Glomerular visceral epithelial cell (primary cell): ENCODE measurements at regions not wholly inside any gene's neighbourhood (a gene's known extent, or its start where the extent isn't known, plus 50 kb on each side); places are given as distances from the start of the nearest gene placed in this dataset.

Experiments used
- DNase-seq: peaks from one replicate; pipeline ENCODE4 v3.0.0-alpha.2; 2016; ENCODE audit errors: extremely low spot score

DNA sequence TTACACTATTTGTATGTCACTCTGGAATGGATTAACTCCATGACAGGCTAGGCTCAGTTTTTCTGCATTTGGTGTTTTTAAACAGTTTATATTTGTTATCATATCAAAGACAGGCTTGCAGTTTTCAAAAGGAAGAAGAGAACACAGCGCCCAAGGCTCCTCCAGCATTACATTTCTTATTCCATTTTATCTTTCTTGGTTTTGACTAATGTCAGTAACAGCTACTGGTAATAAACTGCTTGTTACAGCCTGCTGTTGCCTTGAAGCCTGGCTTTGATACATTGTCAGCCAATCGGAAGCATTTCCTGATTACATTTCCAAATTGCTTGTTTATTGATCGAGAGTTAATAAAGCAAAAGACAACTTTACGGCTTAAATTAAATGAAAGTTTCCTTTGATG, 166.0 kb upstream of the MDFIC start:
- no peak for DNase-seq

- no peak for DNase-seq
Observed at GRCh38 chr7:114758661-114759227, 163.2 kb upstream of the MDFIC start.

DNA sequence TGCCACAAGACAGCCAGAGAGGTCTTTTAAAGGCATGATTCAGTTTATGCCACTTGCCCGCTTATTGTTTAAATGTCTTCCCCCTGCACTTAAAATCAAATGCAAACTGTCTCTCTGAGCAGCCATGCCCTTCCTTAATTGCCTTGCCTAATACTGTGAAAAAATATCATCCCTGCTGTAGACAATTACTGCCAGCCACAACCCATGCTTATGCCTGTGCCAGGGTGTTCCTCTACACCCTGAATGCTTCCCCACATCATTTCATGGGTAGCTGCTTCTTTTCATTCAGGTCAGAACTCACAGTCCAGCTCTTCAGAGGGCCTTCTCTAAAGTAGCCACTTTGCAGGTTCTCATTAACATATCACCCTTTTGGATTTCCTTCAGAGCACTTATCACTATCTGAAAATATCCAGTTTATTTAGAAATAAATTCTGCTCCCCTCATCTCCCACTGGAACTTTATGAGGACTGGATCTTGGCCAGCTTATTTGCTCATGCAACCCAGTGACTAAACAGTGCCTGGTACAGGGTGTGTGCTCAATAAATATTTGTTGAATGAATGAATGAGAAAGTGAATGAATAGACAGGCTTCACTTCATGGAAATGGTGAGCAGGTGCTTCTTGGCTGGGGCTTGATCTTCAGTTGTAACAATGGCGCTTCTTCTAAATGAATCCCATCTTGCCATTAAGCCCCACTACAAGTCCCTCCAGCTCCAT, 162.4 kb upstream of the MDFIC start:
- no peak for DNase-seq

DNA sequence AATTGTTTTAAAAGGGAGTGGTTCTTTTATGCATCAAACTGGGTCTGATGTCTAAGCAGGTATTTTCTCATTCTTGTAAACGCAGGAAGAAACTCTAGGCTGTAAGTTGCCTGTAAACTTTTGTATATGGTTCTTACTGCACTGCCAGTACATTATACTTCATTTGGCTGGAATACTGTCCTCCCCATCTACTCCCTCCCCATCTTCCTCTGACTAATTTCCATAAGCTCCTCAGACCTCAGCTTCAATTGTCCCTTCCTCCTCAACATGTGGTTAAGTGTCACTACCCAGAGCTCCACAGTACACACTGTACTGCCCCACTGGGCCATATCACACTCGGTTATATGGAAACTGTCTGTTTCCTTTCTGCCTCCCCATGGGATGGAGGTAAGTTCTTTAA, 161.4 kb upstream of the MDFIC start:
- DNase-seq, result no peak

- no peak for DNase-seq
Observed at GRCh38 chr7:114761973-114762372, 159.9 kb upstream of the MDFIC start.

GRCh38 chr7:114765331-114766040, 156.4 kb upstream of the MDFIC start:
- no peak for DNase-seq

DNA sequence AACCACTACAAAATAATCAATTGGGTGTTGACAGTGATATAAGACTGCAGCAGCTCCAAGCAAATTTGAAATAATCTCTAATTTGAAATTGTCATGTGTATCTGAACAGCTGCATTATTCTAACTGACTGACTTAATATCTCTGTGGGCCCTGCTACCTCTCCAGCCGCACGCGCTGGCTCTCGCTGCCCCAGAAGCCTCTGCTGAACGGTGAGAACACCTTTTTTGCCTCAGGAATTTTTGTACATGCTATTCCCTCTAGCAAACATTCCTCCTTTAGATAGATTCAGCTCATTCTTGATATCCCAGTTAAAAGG, 155.9 kb upstream of the MDFIC start:
- no peak for DNase-seq

DNA sequence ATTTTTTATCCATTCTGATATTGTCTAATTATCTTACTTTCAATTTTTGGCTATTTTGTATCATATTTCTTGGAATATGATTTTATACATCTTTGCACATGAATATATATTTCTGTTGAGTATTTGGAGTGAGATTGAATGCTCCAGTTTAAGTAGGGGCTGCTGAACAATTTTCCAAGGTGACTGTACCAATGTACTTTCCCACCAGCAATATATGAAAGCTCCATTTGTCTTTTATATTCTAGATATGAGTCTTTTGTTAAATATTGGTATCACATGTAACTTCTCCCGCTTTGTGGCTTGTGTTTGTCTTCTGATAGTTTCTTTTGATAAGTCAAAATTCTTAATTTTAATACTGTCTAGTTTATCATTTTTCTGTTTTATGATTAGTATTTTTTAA, 144.6 kb upstream of the MDFIC start:
- no peak for DNase-seq

DNA sequence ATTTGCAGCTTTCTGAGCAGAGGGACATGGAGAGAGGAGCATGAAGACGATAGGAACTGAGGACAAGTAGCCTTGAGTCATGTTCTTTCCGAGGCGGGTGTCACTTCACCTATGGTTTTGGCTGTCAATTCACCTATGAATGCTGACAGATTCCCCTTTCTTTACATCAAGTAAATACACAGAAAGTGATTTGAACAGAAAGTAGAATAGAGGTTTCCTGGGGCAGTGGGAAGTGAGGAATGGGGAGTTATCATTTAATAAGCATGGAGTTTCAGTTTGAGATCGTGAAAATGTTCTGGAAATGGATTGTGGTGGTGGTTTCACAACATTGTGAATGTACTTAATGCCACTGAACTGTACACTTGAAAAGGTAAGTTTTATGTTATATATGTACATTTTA, 138.4 kb upstream of the MDFIC start:
- no peak for DNase-seq

- no peak for DNase-seq
Observed at GRCh38 chr7:114784177-114784576, 137.7 kb upstream of the MDFIC start.

DNA sequence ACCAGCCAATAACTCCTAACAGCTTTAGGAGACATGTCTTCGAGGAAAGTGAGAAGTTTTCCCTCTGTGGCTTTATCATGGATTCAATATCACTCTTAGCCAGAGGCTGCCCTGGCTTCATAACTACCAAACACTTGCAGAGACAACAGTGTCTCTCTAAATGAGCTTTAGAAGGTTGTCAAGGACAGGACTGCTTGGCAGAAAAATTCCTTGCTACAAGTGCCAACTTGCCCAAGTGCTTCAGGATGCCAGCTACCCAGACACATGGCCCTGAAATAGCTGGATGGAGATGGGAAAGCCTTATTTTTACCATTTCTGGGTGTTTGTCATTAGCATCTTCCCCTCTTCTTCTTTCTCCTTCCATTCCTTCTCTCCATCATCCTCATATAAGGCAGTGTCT, 137.1 kb upstream of the MDFIC start:
- no peak for DNase-seq

GRCh38 chr7:114785496-114785895, 136.4 kb upstream of the MDFIC start:
- DNase-seq, result no peak

DNA sequence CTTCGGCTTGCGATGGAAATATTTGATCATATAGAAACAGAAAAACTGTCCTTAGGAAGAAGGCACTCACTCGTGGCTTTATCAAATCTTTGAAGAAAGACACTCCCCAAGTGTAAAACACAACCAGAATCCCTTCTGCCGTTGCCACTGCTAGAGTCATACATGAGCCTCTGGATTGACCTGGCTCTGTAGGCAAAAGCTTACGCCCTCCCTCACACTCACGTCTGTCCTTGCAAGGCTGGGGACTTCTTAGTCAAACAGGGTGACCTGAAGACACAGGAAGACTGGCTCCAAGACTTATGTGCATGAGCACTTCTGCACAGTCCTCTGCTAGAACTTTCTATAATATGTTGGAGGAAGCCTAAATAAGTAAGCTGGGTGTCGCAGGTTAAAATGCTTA, 135.4 kb upstream of the MDFIC start:
- DNase-seq, result no peak

GRCh38 chr7:114787556-114787955, 134.3 kb upstream of the MDFIC start:
- no peak for DNase-seq

DNA sequence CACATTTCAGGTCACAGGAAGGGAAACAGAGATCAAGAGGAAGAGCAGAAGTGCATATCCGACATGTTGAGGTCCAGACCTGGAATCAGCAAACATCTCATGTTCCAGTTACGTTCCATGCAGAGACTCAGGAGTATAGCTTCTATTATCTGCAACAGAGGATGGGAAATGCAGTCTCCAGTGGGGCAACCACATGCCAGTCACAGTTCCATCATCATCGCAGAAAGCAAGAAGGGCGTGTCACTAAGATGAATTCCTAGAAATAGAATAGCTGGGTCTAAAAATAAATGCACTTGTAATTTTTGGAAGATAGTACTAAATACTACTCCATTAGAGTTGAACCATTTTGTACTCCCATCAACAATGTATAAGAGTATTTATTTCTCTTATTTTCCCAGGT, 133.2 kb upstream of the MDFIC start:
- no peak for DNase-seq

DNA sequence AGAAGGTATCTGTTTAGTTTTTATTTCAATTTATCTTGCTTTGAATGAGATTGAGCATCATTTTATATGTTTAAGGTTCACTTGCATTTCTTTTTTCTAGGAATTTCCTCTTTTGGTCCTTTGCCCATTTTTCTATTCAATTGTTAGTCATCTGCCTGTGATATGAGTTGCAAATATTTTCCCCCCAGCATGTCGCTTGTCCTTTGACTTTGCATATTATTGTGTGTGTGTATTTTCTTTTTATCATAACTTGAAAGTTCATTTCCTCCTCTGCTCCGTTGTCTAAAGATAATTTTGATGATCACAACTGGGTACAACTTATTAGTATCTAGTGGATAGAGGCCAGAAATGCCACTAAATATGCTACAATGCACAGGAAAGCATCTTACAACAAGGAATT, 132.7 kb upstream of the MDFIC start:
- no peak for DNase-seq

DNA sequence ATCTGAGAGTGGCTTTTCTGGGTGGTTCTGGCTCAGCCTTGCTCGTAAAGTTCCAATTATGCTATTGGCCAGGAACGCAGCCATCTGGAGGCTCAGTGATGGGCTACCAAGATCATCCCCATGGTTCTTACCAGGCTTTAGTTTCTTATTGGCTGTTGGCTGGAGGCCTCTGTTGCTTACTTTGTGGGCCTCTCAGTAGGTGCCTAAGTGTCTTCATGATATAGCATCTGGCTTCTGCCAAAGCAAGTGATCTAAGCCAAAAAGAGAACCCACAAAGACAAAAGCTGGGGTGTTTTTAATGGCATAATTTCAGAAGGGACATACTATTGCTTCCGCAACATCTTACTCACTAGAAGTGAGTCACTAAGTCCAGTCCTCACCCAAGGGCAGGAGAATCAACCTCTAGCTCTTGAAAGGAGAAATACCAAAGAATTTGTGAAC, 132.0 kb upstream of the MDFIC start:
- peak; percentile 29 for DNase-seq

DNA sequence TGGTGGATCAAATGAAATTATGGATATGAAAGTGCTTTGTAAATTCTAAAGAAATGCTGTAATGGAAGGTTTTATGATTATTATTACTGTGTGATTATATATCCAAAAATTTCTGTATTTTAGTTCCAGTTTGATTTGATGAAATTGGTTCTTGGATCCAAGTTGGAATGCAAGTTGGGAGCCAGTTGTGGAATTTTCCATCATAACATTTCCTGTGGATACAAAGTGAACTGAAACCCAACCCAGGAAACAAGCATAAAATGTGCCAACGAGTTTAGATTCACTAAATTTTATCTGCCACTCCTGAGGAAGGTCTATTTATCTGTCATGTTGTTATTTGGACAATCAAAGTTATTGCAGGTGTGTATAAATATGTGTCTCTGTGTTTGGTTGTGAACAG, 131.4 kb upstream of the MDFIC start:
- no peak for DNase-seq

- no peak for DNase-seq
Observed at GRCh38 chr7:114791771-114792170, 130.1 kb upstream of the MDFIC start.

GRCh38 chr7:114793155-114793845, 128.6 kb upstream of the MDFIC start:
- no peak for DNase-seq

GRCh38 chr7:114795475-114795874, 126.4 kb upstream of the MDFIC start:
- DNase-seq, result no peak

DNA sequence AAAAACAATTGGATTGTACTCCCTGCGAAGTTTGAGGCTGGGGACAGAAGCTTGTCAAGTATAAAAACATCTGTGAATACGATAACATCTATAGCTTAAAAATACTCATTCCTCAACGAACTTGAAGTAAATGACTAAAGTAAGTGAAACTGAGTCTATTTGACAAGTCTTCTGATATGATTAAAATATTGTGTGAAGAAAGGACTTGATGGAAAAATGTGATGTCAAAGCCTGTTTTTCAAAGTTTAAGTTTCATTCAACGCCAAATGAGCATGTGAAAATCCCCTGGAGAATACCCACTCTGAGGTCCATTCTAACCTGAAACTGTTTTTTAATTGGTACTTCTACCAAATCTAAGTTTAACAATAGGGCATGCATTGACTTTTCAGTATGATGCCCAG, 122.3 kb upstream of the MDFIC start:
- no peak for DNase-seq

GRCh38 chr7:114802632-114803031, 119.3 kb upstream of the MDFIC start:
- no peak for DNase-seq
